ENCODE measurements at regions not wholly inside any gene's neighbourhood (a gene's known extent, or its start where the extent isn't known, plus 50 kb on each side); places are given as distances from the start of the nearest gene placed in this dataset.

GRCh38 chr22:44442186-44442815 is 55.7 kb downstream of the RTL6 start:
- DNase-seq (ENCODE audit: low read depth, low spot score), result no peak

DNA sequence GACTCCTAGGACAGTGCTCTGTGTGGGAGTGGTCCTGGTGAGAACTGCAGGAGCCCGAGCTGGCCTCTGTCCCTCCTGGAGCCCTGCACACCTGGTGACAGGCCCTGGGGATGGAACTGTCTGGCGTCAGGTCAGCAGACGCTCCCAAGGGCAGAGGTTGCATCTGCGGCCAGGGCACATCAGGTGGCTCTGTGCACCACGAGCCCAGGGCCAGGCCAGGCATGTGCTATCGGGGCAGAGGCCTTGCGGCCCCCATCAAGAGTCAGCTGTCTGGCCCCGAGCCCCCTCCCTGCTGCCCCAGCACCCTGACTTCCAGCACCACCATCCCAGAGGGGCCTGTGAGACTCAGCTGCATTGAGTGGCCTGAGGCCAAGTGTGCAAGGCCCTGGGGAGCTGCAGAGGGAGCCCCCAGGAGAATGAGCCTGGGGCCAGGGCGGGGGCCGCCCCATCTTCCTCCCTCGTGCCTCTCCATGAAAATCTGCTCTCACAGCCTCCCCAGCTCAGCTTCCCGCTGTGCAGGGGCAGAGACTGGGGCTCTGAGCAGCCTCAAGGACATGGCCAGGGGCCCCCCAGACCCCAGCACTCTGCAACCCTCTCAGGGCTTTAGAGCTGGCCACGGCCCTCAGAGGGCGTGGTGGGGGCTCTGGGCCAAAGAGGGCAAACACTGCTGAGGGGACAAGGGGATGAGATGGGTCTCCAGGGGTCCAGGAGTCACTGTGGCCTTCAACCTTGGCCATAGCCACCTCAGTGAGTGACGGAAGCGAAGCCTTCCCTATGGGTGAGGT is 56.4 kb downstream of the RTL6 start:
- no peak for DNase-seq (ENCODE audit: low read depth, low spot score)

- no peak for DNase-seq (ENCODE audit: low read depth, low spot score)
These were observed 57.5 kb downstream of the RTL6 start for GRCh38 chr22:44440224-44441160.

DNA sequence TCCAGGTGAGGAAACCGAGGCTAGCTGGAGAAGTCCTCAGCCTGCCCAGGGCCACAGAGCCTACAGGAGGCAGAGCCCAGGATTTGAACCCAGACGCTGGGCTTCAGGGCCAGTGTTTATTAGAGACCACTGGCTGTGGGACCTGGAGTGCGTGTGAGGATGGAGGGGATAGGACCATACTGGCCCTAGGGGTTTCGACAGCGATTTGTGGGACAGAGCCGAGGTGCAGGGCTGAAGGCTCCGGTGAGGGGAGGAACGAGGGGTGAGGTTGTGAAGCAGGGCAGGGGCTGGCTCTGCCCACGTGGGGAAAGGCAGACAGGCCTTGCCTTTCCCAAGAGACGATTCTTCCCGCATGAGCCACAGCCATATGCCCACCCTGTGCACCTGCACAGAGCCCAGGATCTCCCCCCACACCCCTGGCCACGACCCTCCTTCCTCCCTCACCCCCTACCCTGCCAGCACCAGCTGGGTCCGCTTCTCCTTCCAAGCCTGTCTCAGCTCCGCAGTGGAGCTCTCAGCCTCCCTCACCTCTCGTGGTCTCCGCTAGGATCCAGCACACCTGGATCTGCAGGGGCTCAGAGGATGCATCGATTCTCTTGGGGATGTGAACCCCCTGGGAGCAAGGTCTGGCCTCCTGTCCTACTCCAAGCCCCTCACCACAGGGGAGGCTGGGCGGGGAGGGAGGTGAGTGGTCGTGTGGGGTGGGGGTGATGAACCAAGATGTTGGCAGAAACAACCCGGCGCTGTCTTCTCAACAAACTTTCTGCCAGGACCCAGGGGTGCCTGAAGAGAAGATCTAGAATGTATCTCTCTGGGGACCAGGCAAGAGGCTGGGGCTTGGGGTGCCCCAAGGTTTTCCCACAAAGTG is 58.4 kb downstream of the RTL6 start:
- DNase-seq (ENCODE audit: low read depth, low spot score), result no peak

GRCh38 chr22:44438481-44439131 is 59.4 kb downstream of the RTL6 start:
- no peak for DNase-seq (ENCODE audit: low read depth, low spot score)

- DNase-seq (ENCODE audit: low read depth, low spot score), result no peak
These were observed 60.0 kb downstream of the RTL6 start for GRCh38 chr22:44438056-44438455.

GRCh38 chr22:44437216-44438055 is 60.6 kb downstream of the RTL6 start:
- no peak for DNase-seq (ENCODE audit: low read depth, low spot score)

- DNase-seq (ENCODE audit: low read depth, low spot score), result no peak
These were observed 61.3 kb downstream of the RTL6 start for GRCh38 chr22:44436736-44437135.

DNA sequence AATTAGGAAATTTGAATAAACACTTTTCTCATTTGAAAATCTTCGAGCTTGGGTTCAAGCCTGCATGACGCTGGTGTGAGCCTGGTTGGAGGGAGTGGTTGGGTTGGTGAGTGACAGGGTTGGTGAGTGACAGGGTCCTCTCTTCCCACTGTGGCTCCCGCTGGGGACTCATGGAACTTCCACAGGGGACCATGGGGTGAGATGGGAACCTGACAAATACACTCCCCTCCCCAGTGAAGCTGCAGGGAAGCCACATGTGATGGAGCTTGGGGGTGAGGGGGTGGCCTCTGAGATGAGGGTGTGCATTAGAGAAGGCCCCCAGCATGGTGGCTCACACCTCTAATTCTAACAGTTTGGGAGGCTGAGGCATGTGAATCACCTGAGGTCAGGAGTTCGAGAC is 66.8 kb downstream of the RTL6 start:
- DNase-seq (ENCODE audit: low read depth, low spot score), result no peak

GRCh38 chr22:44430716-44431115 is 67.3 kb downstream of the RTL6 start:
- DNase-seq (ENCODE audit: low read depth, low spot score), result no peak

DNA sequence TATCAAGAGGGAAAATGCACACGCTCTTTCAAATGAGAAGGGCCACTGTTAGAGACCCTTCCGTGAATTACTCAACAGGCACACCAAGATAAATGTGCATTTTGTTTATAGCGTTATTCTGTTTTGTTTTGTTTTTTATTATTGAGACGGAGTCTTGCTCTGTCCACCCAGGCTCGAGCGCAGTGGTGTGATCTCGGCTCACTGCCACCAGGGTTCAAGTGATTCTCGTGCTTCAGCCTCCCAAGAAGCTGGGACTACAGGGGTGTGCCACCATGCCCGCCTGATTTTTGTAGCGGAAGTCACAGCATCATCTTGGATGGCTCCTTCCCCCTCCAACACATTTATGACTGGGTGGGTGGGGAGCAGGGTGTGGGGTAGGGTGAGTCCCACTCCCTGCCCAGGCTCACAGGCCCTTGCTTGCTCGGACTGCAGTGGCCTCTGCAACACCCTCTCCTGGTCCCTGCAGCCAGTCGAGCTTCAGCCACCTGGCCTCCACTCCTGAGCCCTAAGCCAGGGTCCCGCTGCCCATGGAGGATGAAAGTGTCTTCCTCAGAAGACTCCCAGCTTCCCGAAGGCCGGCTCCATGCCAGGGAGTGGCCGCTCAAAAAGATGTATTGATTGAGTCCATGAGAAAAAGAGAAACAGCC is 68.0 kb downstream of the RTL6 start:
- no peak for DNase-seq (ENCODE audit: low read depth, low spot score)

GRCh38 chr22:44428941-44429830 is 68.8 kb downstream of the RTL6 start:
- no peak for DNase-seq (ENCODE audit: low read depth, low spot score)

DNA sequence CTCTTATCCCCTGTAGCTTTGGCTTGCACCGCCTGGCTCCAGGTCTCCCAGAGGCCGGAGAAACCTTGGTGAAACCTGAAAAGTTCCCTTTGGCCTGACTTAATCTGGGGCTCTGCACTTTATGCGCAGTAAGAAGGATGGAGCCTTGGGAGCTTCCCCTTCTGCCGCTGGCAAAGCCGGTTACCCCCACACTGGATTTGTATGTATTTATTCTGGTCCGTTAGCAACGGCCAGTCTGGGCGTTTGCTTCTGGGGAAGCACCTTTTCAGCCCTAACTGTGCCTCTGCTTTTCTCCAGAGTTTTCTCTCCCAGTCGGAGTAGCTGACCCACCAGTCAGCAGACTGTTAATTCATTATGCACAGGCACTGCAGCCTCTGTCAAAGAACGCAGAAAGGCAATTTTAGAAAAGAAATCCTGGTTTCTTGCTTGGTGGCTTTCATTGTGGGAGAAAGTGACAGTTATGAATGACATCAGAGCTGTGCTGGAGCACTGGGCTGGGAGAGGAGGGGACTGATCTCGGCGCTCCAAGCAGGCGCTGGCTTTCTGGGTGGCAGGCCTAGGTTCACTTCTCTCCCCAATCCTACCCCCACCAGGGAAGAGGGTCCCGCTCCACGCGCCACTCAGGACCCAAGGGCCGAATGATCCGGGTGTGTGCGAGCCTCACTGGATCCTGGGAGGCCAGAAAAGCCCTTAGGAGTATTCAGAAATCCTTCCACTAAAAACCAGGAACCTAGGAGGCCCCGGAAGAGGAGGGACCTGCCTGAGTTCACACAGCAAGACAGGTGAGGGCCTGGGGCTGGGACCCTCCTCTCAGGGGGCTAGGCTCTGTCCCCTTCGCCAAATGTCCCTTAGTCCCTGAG is 70.2 kb downstream of the RTL6 start:
- no peak for DNase-seq (ENCODE audit: low read depth, low spot score)

DNA sequence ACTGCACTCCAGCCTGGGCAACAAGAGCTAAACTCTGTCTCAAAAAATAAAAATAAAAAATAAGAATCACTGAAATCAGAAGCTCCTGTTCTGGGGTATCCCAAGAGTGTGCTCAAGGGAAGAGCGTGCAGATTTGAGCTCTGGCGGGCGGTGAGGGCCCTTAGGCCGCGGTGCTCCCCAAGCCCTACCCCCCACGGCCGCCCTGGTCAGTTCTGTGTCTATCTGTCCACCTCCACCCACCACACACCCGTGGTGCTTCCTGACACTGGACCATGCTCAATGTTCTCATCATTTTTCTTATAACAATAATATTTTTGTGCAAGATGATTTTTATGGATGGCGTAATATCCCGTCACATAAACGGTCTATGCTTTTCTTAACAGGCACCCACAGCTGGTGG is 71.1 kb downstream of the RTL6 start:
- DNase-seq (ENCODE audit: low read depth, low spot score), result no peak

GRCh38 chr22:44425694-44426045 is 72.4 kb downstream of the RTL6 start:
- DNase-seq (ENCODE audit: low read depth, low spot score), result no peak

DNA sequence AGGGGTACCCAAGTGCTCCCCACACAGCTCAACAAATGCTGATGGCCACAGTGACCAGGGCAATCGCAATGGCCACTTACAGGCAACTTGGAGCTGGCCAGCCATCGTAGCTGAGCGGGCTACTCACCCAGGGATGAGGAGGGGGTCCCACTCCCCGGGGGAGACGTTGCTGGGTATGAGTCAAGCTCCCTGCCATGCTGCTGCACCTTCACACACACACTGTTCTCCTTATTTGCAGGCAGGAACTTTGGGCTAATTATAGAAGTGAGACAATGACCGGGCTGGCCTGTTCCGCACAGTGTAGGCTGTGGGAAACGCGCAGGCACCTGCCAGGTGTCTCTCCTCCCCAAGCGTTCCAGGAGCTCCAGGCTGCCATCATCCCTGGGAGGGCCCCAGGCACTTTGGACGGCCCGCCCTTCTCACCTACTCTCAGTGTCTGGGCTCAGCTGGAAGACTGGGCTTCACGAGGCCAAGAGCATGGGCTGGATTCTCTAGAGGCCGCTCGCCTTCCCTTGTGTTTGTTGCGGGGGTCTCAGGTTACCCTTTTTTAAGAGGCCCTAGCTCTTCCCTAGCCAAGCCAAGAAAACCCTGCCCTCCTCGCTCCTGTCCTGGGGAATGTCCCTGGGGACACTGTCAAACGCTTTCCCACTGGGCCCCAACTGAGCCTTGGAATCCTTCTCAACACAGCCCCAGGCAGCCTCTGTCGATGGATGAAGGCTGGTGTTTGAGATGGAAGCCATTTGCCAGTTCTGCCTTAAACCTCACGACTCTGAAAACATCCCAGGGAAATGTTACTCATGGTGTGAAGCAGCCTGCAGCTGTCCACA is 73.0 kb downstream of the RTL6 start:
- DNase-seq (ENCODE audit: low read depth, low spot score), result no peak

DNA sequence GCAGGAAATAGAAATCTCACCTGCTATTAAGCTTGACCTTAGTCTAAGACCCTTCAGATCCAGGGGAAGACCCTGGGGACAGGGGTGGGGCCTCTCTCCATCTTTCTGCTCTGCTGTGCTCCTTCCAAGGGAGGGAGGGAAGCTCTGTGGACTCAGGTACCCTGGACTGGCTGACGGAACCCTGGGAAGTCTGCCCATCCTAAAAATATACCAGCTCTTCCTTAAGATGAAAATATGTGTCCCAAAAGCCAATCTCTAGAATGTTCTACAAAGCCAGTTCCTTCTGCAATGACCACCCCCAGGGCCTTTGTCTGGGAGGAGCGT is 73.7 kb downstream of the RTL6 start:
- no peak for DNase-seq (ENCODE audit: low read depth, low spot score)

Measured in iPS DF 19.7 (cell line).